DOHH2 (cell line): ENCODE measurements at regions not wholly inside any gene's neighbourhood (a gene's known extent, or its start where the extent isn't known, plus 50 kb on each side); places are given as distances from the start of the nearest gene placed in this dataset.

ENCODE experiments used
- H3F3A ChIP-seq: fragments of 200-600 bp; sonication (generic), shearing (Covaris generic); 2 replicates; pipeline ENCODE4 v1.6.0; 2016; ENCODE audit warnings: antibody characterized with exemption, mild to moderate bottlenecking; ENCODE audit not compliant: control insufficient read depth, insufficient read depth
- H3K27ac ChIP-seq: fragments of 200-600 bp; sonication (generic); 2 replicates; pipeline ENCODE4 v1.5.1; 2014; ENCODE audit warnings: low read depth, mild to moderate bottlenecking, low read length, moderate library complexity
- H3K27me3 ChIP-seq: fragments of 200-600 bp; sonication (generic); 2 replicates; pipeline ENCODE4 v1.6.1; 2014; ENCODE audit warnings: mild to moderate bottlenecking, low read length, mixed read lengths; ENCODE audit not compliant: control insufficient read depth
- H3K36me3 ChIP-seq: fragments of 200-600 bp; sonication (generic); 2 replicates; pipeline ENCODE4 v1.6.1; 2014; ENCODE audit warnings: mild to moderate bottlenecking, low read length, moderate library complexity, mixed read lengths; ENCODE audit not compliant: control insufficient read depth
- H3K4me1 ChIP-seq: fragments of 200-600 bp; sonication (generic); 2 replicates; pipeline ENCODE4 v1.6.1; 2014; ENCODE audit warnings: mild to moderate bottlenecking, low read length, mixed read lengths; ENCODE audit not compliant: control insufficient read depth
- H3K4me2 ChIP-seq: fragments of 200-600 bp; sonication (generic); 2 replicates; pipeline ENCODE4 v1.6.0; 2014; ENCODE audit warnings: mild to moderate bottlenecking, low read length, moderate library complexity
- H3K4me3 ChIP-seq: fragments of 200-600 bp; sonication (generic); 2 replicates; pipeline ENCODE4 v1.5.1; 2014; ENCODE audit warnings: mild to moderate bottlenecking, low read length, mixed read lengths
- H3K79me2 ChIP-seq: fragments of 200-600 bp; sonication (generic); 2 replicates; pipeline ENCODE4 v1.6.1; 2014; ENCODE audit warnings: mild to moderate bottlenecking, low read length, mixed read lengths; ENCODE audit not compliant: control insufficient read depth
- H3K9me2 ChIP-seq: fragments of 200-600 bp; sonication (generic); replicated peaks from 2 replicates; pipeline ENCODE4 v1.6.1; 2014; ENCODE audit warnings: mild to moderate bottlenecking, low read length, mixed read lengths; ENCODE audit not compliant: control insufficient read depth
- H3K9me3 ChIP-seq: fragments of 200-600 bp; sonication (generic); 2 replicates; pipeline ENCODE4 v1.6.1; 2014; ENCODE audit warnings: antibody characterized with exemption, low read length, mixed read lengths; ENCODE audit not compliant: control insufficient read depth, insufficient read depth
- H4K20me1 ChIP-seq: fragments of 200-600 bp; sonication (generic); 2 replicates; pipeline ENCODE4 v1.6.0; 2014; ENCODE audit warnings: low read depth, mild to moderate bottlenecking, antibody characterized with exemption, low read length, moderate library complexity; ENCODE audit not compliant: control insufficient read depth, insufficient read depth
- CTCF ChIP-seq: fragments of 200-600 bp; sonication (generic); IDR thresholded peaks from one replicate; pipeline ENCODE4 v1.5.1; 2014; ENCODE audit warnings: antibody characterized with exemption, mild to moderate bottlenecking, low read depth, low read length; ENCODE audit not compliant: poor library complexity, severe bottlenecking
- EZH2phosphoT487 ChIP-seq: fragments of 200-600 bp; sonication (generic); IDR thresholded peaks from 2 replicates; pipeline ENCODE4 v1.6.1; 2017; ENCODE audit warnings: borderline replicate concordance, mild to moderate bottlenecking, antibody characterized with exemption, low read length, moderate library complexity, mixed read lengths

- Histone ChIP-seq H3F3A (no peaks in the 10 kb centered on the region), H3K9me2 (no peaks in the 10 kb centered on the region), H4K20me1 (no peaks in the 10 kb centered on the region), H3K36me3 (no peaks in the 10 kb centered on the region), H3K27me3 (no peaks in the 10 kb centered on the region), H3K27ac (no peak overlapping the region), H3K9me3 (no peaks in the 10 kb centered on the region), H3K4me2 (no peak overlapping the region), H3K79me2 (no peaks in the 10 kb centered on the region), H3K4me1 (no peaks in the 10 kb centered on the region), H3K4me3 (no peak overlapping the region)
- TF ChIP-seq CTCF (no peak), EZH2phosphoT487 (no peak)
Observed at GRCh38 chr11:109012991-109013390, 348.1 kb downstream of the DDX10 start.

- H3K79me2 ChIP-seq = no peaks in the 10 kb centered on the region
- H3F3A ChIP-seq = no peaks in the 10 kb centered on the region
- H3K36me3 ChIP-seq = no peaks in the 10 kb centered on the region
- no peak overlapping the region for H3K4me3 ChIP-seq
- no peaks in the 10 kb centered on the region for H3K4me1 ChIP-seq
- no peaks in the 10 kb centered on the region for H3K9me3 ChIP-seq
- no peak overlapping the region for H3K4me2 ChIP-seq
- no peak overlapping the region for H3K27ac ChIP-seq
- H3K27me3 ChIP-seq = no peaks in the 10 kb centered on the region
- no peaks in the 10 kb centered on the region for H4K20me1 ChIP-seq
- no peaks in the 10 kb centered on the region for H3K9me2 ChIP-seq
- no peak for TF ChIP-seq CTCF
- TF ChIP-seq EZH2phosphoT487 = no peak
Observed at GRCh38 chr11:109015283-109015682, 350.4 kb downstream of the DDX10 start.

- TF ChIP-seq CTCF (no peak), EZH2phosphoT487 (no peak)
- Histone ChIP-seq H3K27me3 (no peaks in the 10 kb centered on the region), H3K36me3 (no peaks in the 10 kb centered on the region), H3F3A (no peaks in the 10 kb centered on the region), H4K20me1 (no peaks in the 10 kb centered on the region), H3K4me2 (no peak overlapping the region), H3K79me2 (no peaks in the 10 kb centered on the region), H3K4me3 (no peak overlapping the region), H3K9me2 (no peaks in the 10 kb centered on the region), H3K4me1 (no peaks in the 10 kb centered on the region), H3K27ac (no peak overlapping the region), H3K9me3 (no peaks in the 10 kb centered on the region)
Observed at GRCh38 chr11:109016724-109017123, 351.9 kb downstream of the DDX10 start.

GRCh38 chr11:109017489-109017888 is 352.6 kb downstream of the DDX10 start:
- Histone ChIP-seq H3K9me2 (no peaks in the 10 kb centered on the region), H3K4me1 (no peaks in the 10 kb centered on the region), H3K36me3 (no peaks in the 10 kb centered on the region), H3K27ac (no peak overlapping the region), H4K20me1 (no peaks in the 10 kb centered on the region), H3K79me2 (no peaks in the 10 kb centered on the region), H3F3A (no peaks in the 10 kb centered on the region), H3K27me3 (no peaks in the 10 kb centered on the region), H3K4me2 (no peak overlapping the region), H3K9me3 (no peaks in the 10 kb centered on the region), H3K4me3 (no peak overlapping the region)
- TF ChIP-seq EZH2phosphoT487 (no peak), CTCF (no peak)
